OCI-LY7 (cell line): ENCODE measurements at regions not wholly inside any gene's neighbourhood (a gene's known extent, or its start where the extent isn't known, plus 50 kb on each side); places are given as distances from the start of the nearest gene placed in this dataset.
"Not testable (repeated sequence)": the region's sequence is repeated elsewhere in the genome, so short reads cannot be mapped to it uniquely, and the experiment has no call there.

Experiments used
- CTCF ChIP-seq: fragments of 200-600 bp; sonication (generic); conservative IDR thresholded peaks from 2 replicates; pipeline ENCODE4 v1.5.1; 2014; ENCODE audit warnings: mild to moderate bottlenecking, antibody characterized with exemption, low read length, moderate library complexity, mixed read lengths
- EZH2phosphoT487 ChIP-seq: fragments of 200-600 bp; sonication (generic); IDR thresholded peaks from 2 replicates; pipeline ENCODE4 v1.6.1; 2018; ENCODE audit warnings: low read depth, borderline replicate concordance, mild to moderate bottlenecking, mixed run types, antibody characterized with exemption, low read length, moderate library complexity, mixed read lengths

GRCh38 chr13:78117070-78117469, 198.4 kb upstream of the EDNRB start:
- not testable (repeated sequence) for TF ChIP-seq CTCF, EZH2phosphoT487
